GM23248 (cell line): ENCODE measurements at regions not wholly inside any gene's neighbourhood (a gene's known extent, or its start where the extent isn't known, plus 50 kb on each side); places are given as distances from the start of the nearest gene placed in this dataset.

ENCODE experiments used
- DNase-seq: peaks from one replicate; pipeline ENCODE4 v3.0.0-alpha.2; 2015
- H2AFZ ChIP-seq: fragments of 200-600 bp; sonication (generic); 2 replicates; pipeline ENCODE4 v1.6.1; 2016; ENCODE audit warnings: antibody characterized with exemption
- H3F3A ChIP-seq: fragments of 200-600 bp; sonication (generic); 2 replicates; pipeline ENCODE4 v1.6.1; 2016; ENCODE audit warnings: mild to moderate bottlenecking, antibody characterized with exemption, mixed run types; ENCODE audit not compliant: insufficient read depth
- H3K27ac ChIP-seq: fragments of 200-600 bp; sonication (generic); 2 replicates; pipeline ENCODE4 v1.5.1; 2016; ENCODE audit warnings: mild to moderate bottlenecking
- H3K27me3 ChIP-seq: fragments of 200-600 bp; sonication (generic); replicated peaks from 2 replicates; pipeline ENCODE4 v1.6.1; 2016; ENCODE audit warnings: mild to moderate bottlenecking; ENCODE audit not compliant: insufficient read depth
- H3K36me3 ChIP-seq: fragments of 200-600 bp; sonication (generic); 2 replicates; pipeline ENCODE4 v1.6.1; 2016; ENCODE audit warnings: low read depth, mild to moderate bottlenecking
- H3K4me1 ChIP-seq: fragments of 200-600 bp; sonication (generic); 2 replicates; pipeline ENCODE4 v1.6.1; 2016; ENCODE audit warnings: mild to moderate bottlenecking; ENCODE audit not compliant: insufficient read depth
- H3K4me2 ChIP-seq: fragments of 200-600 bp; sonication (generic); one replicate; pipeline ENCODE4 v1.6.1; 2016; ENCODE audit warnings: mild to moderate bottlenecking; ENCODE audit not compliant: unreplicated experiment
- H3K4me3 ChIP-seq: fragments of 200-600 bp; sonication (generic); 2 replicates; pipeline ENCODE4 v1.5.1; 2016; ENCODE audit warnings: mild to moderate bottlenecking
- H3K79me2 ChIP-seq: fragments of 200-600 bp; sonication (generic); 2 replicates; pipeline ENCODE4 v1.6.1; 2016; ENCODE audit warnings: mild to moderate bottlenecking; ENCODE audit not compliant: insufficient read depth
- H3K9ac ChIP-seq: fragments of 200-600 bp; sonication (generic); 2 replicates; pipeline ENCODE4 v1.6.1; 2016; ENCODE audit warnings: mild to moderate bottlenecking
- H3K9me2 ChIP-seq: fragments of 200-600 bp; sonication (generic); 2 replicates; pipeline ENCODE4 v1.6.1; 2016; ENCODE audit warnings: mixed run types, mild to moderate bottlenecking, moderate library complexity; ENCODE audit not compliant: insufficient read depth
- H3K9me3 ChIP-seq: fragments of 200-600 bp; sonication (generic); one replicate; pipeline ENCODE4 v1.6.1; 2017; ENCODE audit warnings: low read depth
- H4K20me1 ChIP-seq: fragments of 200-600 bp; sonication (generic); 2 replicates; pipeline ENCODE4 v1.6.0; 2016; ENCODE audit not compliant: insufficient read depth
- EZH2 ChIP-seq: fragments of 200-600 bp; sonication (generic); IDR thresholded peaks from 2 replicates; pipeline ENCODE4 v1.6.1; 2018; ENCODE audit warnings: antibody characterized with exemption, mild to moderate bottlenecking; ENCODE audit not compliant: insufficient read depth, poor library complexity, severe bottlenecking
- EZH2phosphoT487 ChIP-seq: fragments of 200-600 bp; sonication (generic); IDR thresholded peaks from 2 replicates; pipeline ENCODE4 v1.6.1; 2018; ENCODE audit warnings: antibody characterized with exemption, moderate library complexity, mild to moderate bottlenecking, low read depth; ENCODE audit not compliant: insufficient read depth
- WGBS, 2 experiments: methylation state at CpG; one replicate each; pipeline ENCODE4 v1.1.6; 2015 to 2017; ENCODE audit warnings: low lambda C conversion rate in 2 of 2, low coverage in 1 of 2; ENCODE audit errors: missing lambda C conversion rate in 2 of 2; 5-methylcytosine and 5-hydroxymethylcytosine counted together
- in situ Hi-C: fragments of 300-500 bp; cut with MboI; formaldehyde crosslinking; loops from 2 replicates; pipeline ENCODE4 v1.15.0; 2020

- H3K9me3 ChIP-seq, result no peaks in the 10 kb centered on the region
- WGBS, 2 experiments, result 9% methylated on average over 18 of the region's 19 CpGs
- in situ Hi-C loops, result no loop called here
- H3K36me3 ChIP-seq, result no peaks in the 10 kb centered on the region
- no peak for TF ChIP-seq EZH2phosphoT487
- TF ChIP-seq EZH2, result no peak
- H3K4me3 ChIP-seq, result peak overlapping the region; percentile 44; the same call in 1 of the 2 replicates
- DNase-seq, result peak; percentile 95
- no peaks in the 10 kb centered on the region for H3K27me3 ChIP-seq
- H3K9ac ChIP-seq, result peak overlapping the region; percentile 44; the same call in 1 of the 2 replicates
- H3K4me1 ChIP-seq, result peaks cover 24% of the 10 kb centered on the region
- H2AFZ ChIP-seq, result peak overlapping the region; percentile 87
- H3K4me2 ChIP-seq, result peak overlapping the region; percentile 43
- H3K9me2 ChIP-seq, result no peaks in the 10 kb centered on the region
- H4K20me1 ChIP-seq, result no peaks in the 10 kb centered on the region
- H3K79me2 ChIP-seq, result no peaks in the 10 kb centered on the region
- H3K27ac ChIP-seq, result peak overlapping the region; percentile 50
- peaks cover 13% of the 10 kb centered on the region for H3F3A ChIP-seq
Observed at GRCh38 chr6:6749702-6750491, 161.4 kb downstream of the LY86 start.

- TF ChIP-seq EZH2phosphoT487 (no peak), EZH2 (no peak)
- 82 to 86% methylated on average over 10 of the region's 10 CpGs for WGBS, 2 experiments
Observed at GRCh38 chr6:6750594-6751265, 162.2 kb downstream of the LY86 start.

DNA sequence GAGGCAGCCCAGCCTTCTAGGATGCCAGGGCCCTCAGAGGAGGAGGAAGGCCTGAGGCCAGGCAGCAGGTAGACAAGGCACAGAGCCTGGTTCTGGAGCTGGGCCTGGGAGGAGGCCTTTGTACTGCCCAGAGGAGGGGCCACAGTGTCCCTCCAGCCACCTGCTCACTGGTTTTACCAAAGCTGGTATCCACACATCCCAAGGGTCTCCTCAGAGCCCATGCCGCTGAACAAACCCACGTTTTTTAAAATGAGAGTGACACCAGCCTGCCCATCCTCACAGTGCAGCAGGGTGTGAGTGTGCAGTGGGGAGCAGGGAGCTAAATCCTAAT, 162.7 kb downstream of the LY86 start:
- TF ChIP-seq EZH2, result no peak
- TF ChIP-seq EZH2phosphoT487, result no peak
- Histone ChIP-seq H4K20me1 (no peaks in the 10 kb centered on the region), H3K9ac (0 out of 2 replicates have a peak overlapping the region, but pooled peaks have one; percentile 53), H3K36me3 (no peaks in the 10 kb centered on the region), H2AFZ (peak overlapping the region; percentile 88), H3K27me3 (no peaks in the 10 kb centered on the region), H3K4me3 (no peak overlapping the region), H3K9me3 (no peaks in the 10 kb centered on the region), H3K79me2 (no peaks in the 10 kb centered on the region), H3K4me2 (peak overlapping the region; percentile 30), H3K4me1 (peaks cover 24% of the 10 kb centered on the region), H3K27ac (no peak overlapping the region), H3K9me2 (no peaks in the 10 kb centered on the region), H3F3A (peaks cover 13% of the 10 kb centered on the region)
- WGBS, 2 experiments, result 28 to 42% methylated on average over 2 of the region's 2 CpGs
- in situ Hi-C loops, result no loop called here
- DNase-seq, result no peak

More at GRCh38 chr6:6750594-6751265, 162.2 kb downstream of the LY86 start:
- in situ Hi-C loops, result no loop called here
- H3K4me2 ChIP-seq, result no peak overlapping the region
- no peak overlapping the region for H3K9ac ChIP-seq
- no peaks in the 10 kb centered on the region for H4K20me1 ChIP-seq
- H3K79me2 ChIP-seq, result no peaks in the 10 kb centered on the region
- H3K27ac ChIP-seq, result no peak overlapping the region
- no peaks in the 10 kb centered on the region for H3K9me3 ChIP-seq
- peak; percentile 13 for DNase-seq
- peaks cover 13% of the 10 kb centered on the region for H3F3A ChIP-seq
- no peak overlapping the region for H3K4me3 ChIP-seq
- no peaks in the 10 kb centered on the region for H3K36me3 ChIP-seq
- H3K9me2 ChIP-seq, result no peaks in the 10 kb centered on the region
- H3K27me3 ChIP-seq, result no peaks in the 10 kb centered on the region
- H2AFZ ChIP-seq, result peak overlapping the region; percentile 88; the same call in 1 of the 2 replicates
- peaks cover 24% of the 10 kb centered on the region for H3K4me1 ChIP-seq

DNA sequence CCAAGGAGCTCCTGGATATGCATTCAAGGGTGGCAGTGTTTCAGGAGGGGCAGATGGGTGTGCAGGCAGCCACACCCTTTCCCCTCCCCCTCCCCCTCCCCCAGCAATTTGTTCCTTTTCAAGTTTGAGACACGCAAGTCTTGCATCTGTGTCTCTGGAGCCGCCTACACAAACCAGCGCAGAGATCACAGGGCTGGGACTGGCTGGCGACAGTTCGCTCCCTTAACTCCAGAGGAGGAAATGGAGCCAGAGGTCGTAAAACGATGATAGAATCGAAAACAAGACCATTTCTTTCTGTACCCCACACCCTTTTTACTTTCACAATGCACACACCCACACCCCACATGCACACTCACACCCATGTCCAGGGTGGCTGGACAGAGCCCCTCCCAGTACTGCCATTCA, 163.1 kb downstream of the LY86 start:
- Histone ChIP-seq H3K27me3 (no peaks in the 10 kb centered on the region), H3K9me3 (no peaks in the 10 kb centered on the region), H3K27ac (peak overlapping the region; percentile 32), H2AFZ (peak overlapping the region; percentile 88), H3F3A (peaks cover 13% of the 10 kb centered on the region), H4K20me1 (no peaks in the 10 kb centered on the region), H3K4me2 (peak overlapping the region; percentile 30), H3K4me3 (peak overlapping the region; percentile 33), H3K4me1 (peaks cover 24% of the 10 kb centered on the region), H3K9ac (peak overlapping the region; percentile 53), H3K79me2 (no peaks in the 10 kb centered on the region), H3K9me2 (no peaks in the 10 kb centered on the region), H3K36me3 (no peaks in the 10 kb centered on the region)
- TF ChIP-seq EZH2, result no peak
- TF ChIP-seq EZH2phosphoT487, result no peak
- in situ Hi-C loops, result no loop called here
- peak; percentile 65 for DNase-seq
- 5% methylated on average over 8 of the region's 8 CpGs for WGBS, 2 experiments
